Left lung (tissue), 4 donors: ENCODE measurements at regions not wholly inside any gene's neighbourhood (a gene's known extent, or its start where the extent isn't known, plus 50 kb on each side); places are given as distances from the start of the nearest gene placed in this dataset.

Experiments used
- ATAC-seq: fragments of 200-7000 bp; cut with Tn5 transposase; one replicate; pipeline ENCODE4 v1.9.1; 2020; ENCODE audit warnings: moderate library complexity
- DNase-seq, 4 donors: peaks; one replicate each; pipeline ENCODE4 v3.0.0-alpha.2; 2013 to 2020
- H3K27ac ChIP-seq, 2 donors: fragments of 200-600 bp; sonication (generic) in 1 of 2; one replicate each; pipeline versions ENCODE4 v1.5.0 to v1.8.0; 2020 to 2021
- H3K27me3 ChIP-seq, 2 donors: fragments of 200-600 bp; sonication (generic) in 1 of 2; one replicate each; pipeline versions ENCODE4 v1.5.0 to v1.8.0; 2020 to 2021
- H3K36me3 ChIP-seq, 2 donors: fragments of 200-600 bp; sonication (generic) in 1 of 2; one replicate each; pipeline versions ENCODE4 v1.5.0 to v1.8.0; 2020 to 2021
- H3K4me1 ChIP-seq, 2 donors: fragments of 200-600 bp; one replicate each; pipeline ENCODE4 v1.8.0; 2021
- H3K4me3 ChIP-seq, 2 donors: fragments of 200-600 bp; sonication (generic) in 1 of 2; one replicate each; pipeline versions ENCODE4 v1.5.0 to v1.8.0; 2020 to 2021; ENCODE audit warnings: mild to moderate bottlenecking in 1 of 2
- H3K9me3 ChIP-seq, 2 donors: fragments of 200-600 bp; sonication (generic) in 1 of 2; one replicate each; pipeline versions ENCODE4 v1.5.0 to v1.8.0; 2020 to 2021
- CTCF ChIP-seq, 2 donors: fragments of 200-600 bp; sonication (generic) in 1 of 2; IDR thresholded peaks; one replicate each; pipeline versions ENCODE4 v1.5.0 to v1.8.0; 2021; ENCODE audit warnings: antibody characterized with exemption in 2 of 2
- intact Hi-C, 2 donors: fragments of 100-400 bp; cut with DNase I; formaldehyde crosslinking; loops; one replicate each; pipeline versions ENCODE4 v1.11.2 to v1.14.2; 2022
- donor health status: DM: no; HTN: yes; CAD: no.
- donor health status: DM: no; HTN: no; CAD: no.

GRCh38 chr2:61758159-61758558 lies 95.7 kb downstream of the FAM161A start:
- Histone ChIP-seq H3K4me1 (peaks cover 0 to 5% of the 10 kb centered on the region in 2 donors), H3K27ac (no peak overlapping the region), H3K36me3 (no peaks in the 10 kb centered on the region), H3K27me3 (no peaks in the 10 kb centered on the region), H3K4me3 (no peak overlapping the region), H3K9me3 (peaks cover 0 to 9% of the 10 kb centered on the region in 2 donors)
- DNase-seq (no peak), ATAC-seq (no peak)
- no peak for TF ChIP-seq CTCF (IDR thresholded peaks at IDR 0.05)
- intact Hi-C loops, result no loop called here

- intact Hi-C loops, result no loop called here
- H3K9me3 ChIP-seq, result peaks cover 0 to 9% of the 10 kb centered on the region in 2 donors
- no peaks in the 10 kb centered on the region for H3K4me1 ChIP-seq
- no peak for DNase-seq
- H3K36me3 ChIP-seq, result no peaks in the 10 kb centered on the region
- no peaks in the 10 kb centered on the region for H3K27me3 ChIP-seq
- no peak for ATAC-seq
- TF ChIP-seq CTCF (IDR thresholded peaks at IDR 0.05), result no peak
- H3K4me3 ChIP-seq, result no peak overlapping the region
- H3K27ac ChIP-seq, result no peak overlapping the region
Observed at GRCh38 chr2:61753512-61753911, 100.3 kb downstream of the FAM161A start.

GRCh38 chr2:61750624-61751023 lies 103.2 kb downstream of the FAM161A start:
- no peak overlapping the region for H3K27ac ChIP-seq
- no peak for ATAC-seq

GRCh38 chr2:61742955-61743354 lies 110.9 kb downstream of the FAM161A start:
- intact Hi-C loops, result no loop called here
- no peaks in the 10 kb centered on the region for H3K4me1 ChIP-seq
- no peaks in the 10 kb centered on the region for H3K36me3 ChIP-seq
- no peaks in the 10 kb centered on the region for H3K9me3 ChIP-seq
- no peak overlapping the region for H3K4me3 ChIP-seq
- no peak for DNase-seq
- ATAC-seq, result no peak
- TF ChIP-seq CTCF (IDR thresholded peaks at IDR 0.05), result no peak
- no peaks in the 10 kb centered on the region for H3K27me3 ChIP-seq
- H3K27ac ChIP-seq, result no peak overlapping the region

More at GRCh38 chr2:61750624-61751023, 103.2 kb downstream of the FAM161A start:
- H3K4me1 ChIP-seq, result no peaks in the 10 kb centered on the region
- no peaks in the 10 kb centered on the region for H3K36me3 ChIP-seq
- DNase-seq, result no peak
- TF ChIP-seq CTCF (IDR thresholded peaks at IDR 0.05), result no peak
- intact Hi-C loops, result no loop called here
- H3K4me3 ChIP-seq, result no peak overlapping the region
- H3K9me3 ChIP-seq, result peaks cover 0 to 9% of the 10 kb centered on the region in 2 donors
- H3K27me3 ChIP-seq, result no peaks in the 10 kb centered on the region

GRCh38 chr2:61737841-61738240 lies 116.0 kb downstream of the FAM161A start:
- Histone ChIP-seq H3K36me3 (no peaks in the 10 kb centered on the region), H3K27me3 (no peaks in the 10 kb centered on the region), H3K9me3 (no peaks in the 10 kb centered on the region), H3K4me1 (no peaks in the 10 kb centered on the region), H3K4me3 (no peak overlapping the region), H3K27ac (no peak overlapping the region)
- DNase-seq (no peak), ATAC-seq (no peak)
- intact Hi-C loops, result no loop called here
- TF ChIP-seq CTCF (IDR thresholded peaks at IDR 0.05), result no peak
